ENCODE measurements at regions not wholly inside any gene's neighbourhood (a gene's known extent, or its start where the extent isn't known, plus 50 kb on each side); places are given as distances from the start of the nearest gene placed in this dataset.

- TF ChIP-seq CTCF (IDR thresholded peaks at IDR 0.05; ENCODE audit: low read length) (no peak), EZH2 (IDR thresholded peaks at IDR 0.05; ENCODE audit: borderline replicate concordance, low read length) (no peak)
Observed at GRCh38 chr13:104961246-104961645, 1574.2 kb downstream of the EFNB2 start.
